Transverse colon (tissue), 4 donors: ENCODE measurements at regions not wholly inside any gene's neighbourhood (a gene's known extent, or its start where the extent isn't known, plus 50 kb on each side); places are given as distances from the start of the nearest gene placed in this dataset.

Experiments used
- DNase-seq: peaks from one replicate; pipeline ENCODE4 v3.0.0-alpha.2; 2019
- H3K27ac ChIP-seq, 4 donors: fragments of 200-600 bp; sonication (generic); 2 replicates each; pipeline ENCODE4 v1.5.1; 2016 to 2018; ENCODE audit warnings: inconsistent platforms in 4 of 4
- H3K27me3 ChIP-seq: fragments of 200-600 bp; sonication (generic); 2 replicates; pipeline ENCODE4 v1.5.1; 2017; ENCODE audit warnings: inconsistent platforms
- H3K36me3 ChIP-seq, 4 donors: fragments of 200-600 bp; sonication (generic); 2 replicates each; pipeline ENCODE4 v1.5.1; 2017 to 2019; ENCODE audit warnings: inconsistent platforms in 4 of 4
- H3K4me1 ChIP-seq, 4 donors: fragments of 200-600 bp; sonication (generic); 2 replicates each; pipeline ENCODE4 v1.5.1; 2017 to 2020; ENCODE audit warnings: inconsistent platforms in 4 of 4
- H3K4me3 ChIP-seq, 4 donors: fragments of 200-600 bp; sonication (generic); 1 replicate in 1 of 4; 2 replicates in 3 of 4; pipeline versions ENCODE4 v1.5.1 to v1.6.1; 2017 to 2019; ENCODE audit warnings: inconsistent platforms in 4 of 4
- H3K9me3 ChIP-seq, 2 donors: fragments of 200-600 bp; sonication (generic); 2 replicates each; pipeline ENCODE4 v1.5.1; 2017 to 2019; ENCODE audit warnings: inconsistent platforms in 2 of 2
- EP300 ChIP-seq: sonication (generic); formaldehyde crosslinking; IDR thresholded peaks from one replicate; pipeline ENCODE4 v1.6.1; 2017; ENCODE audit warnings: antibody characterized with exemption, low read depth
- POLR2A ChIP-seq: fragments of 450-650 bp; IDR thresholded peaks from one replicate; pipeline ENCODE4 v1.6.1; 2016; ENCODE audit warnings: antibody characterized with exemption, mild to moderate bottlenecking, moderate library complexity
- POLR2AphosphoS5 ChIP-seq, 3 donors: sonication (generic); formaldehyde crosslinking; IDR thresholded peaks; one replicate each; pipeline ENCODE4 v1.6.1; 2016; ENCODE audit warnings: antibody characterized with exemption in 3 of 3
- WGBS, 2 donors: methylation state at CpG; one replicate each; pipeline ENCODE4 v1.1.5; 2018; ENCODE audit warnings: low coverage in 1 of 2; 5-methylcytosine and 5-hydroxymethylcytosine counted together
- in situ Hi-C, 4 donors: fragments of 200-750 bp; cut with MboI; loops; one replicate each; pipeline versions ENCODE4 v1.15.0 to v1.15.1; 2017; ENCODE audit warnings: low sequenced_read_pairs in 3 of 4, low pct_ligation_motif_present in 1 of 4, low pct_unique_long_range_greater_than_20kb in 1 of 4
- intact Hi-C: fragments of 100-400 bp; cut with DNase I; formaldehyde crosslinking; loops from one replicate; pipeline ENCODE4 v1.15.1; 2023; ENCODE audit warnings: low total_unique reads
- TF ChIP-seq, protein P1 (sequence below), 5 experiments: fragments of 200-600 bp in 3 of 5; fragments of 450-650 bp in 2 of 5; sonication (generic) in 3 of 5; IDR thresholded peaks; 1 replicate in 2 of 5; 2 replicates in 3 of 5; pipeline ENCODE4 v1.5.1; 2016 to 2017; ENCODE audit warnings: antibody characterized with exemption in 5 of 5, inconsistent platforms in 3 of 5, mild to moderate bottlenecking in 2 of 5, moderate library complexity in 1 of 5

DNA sequence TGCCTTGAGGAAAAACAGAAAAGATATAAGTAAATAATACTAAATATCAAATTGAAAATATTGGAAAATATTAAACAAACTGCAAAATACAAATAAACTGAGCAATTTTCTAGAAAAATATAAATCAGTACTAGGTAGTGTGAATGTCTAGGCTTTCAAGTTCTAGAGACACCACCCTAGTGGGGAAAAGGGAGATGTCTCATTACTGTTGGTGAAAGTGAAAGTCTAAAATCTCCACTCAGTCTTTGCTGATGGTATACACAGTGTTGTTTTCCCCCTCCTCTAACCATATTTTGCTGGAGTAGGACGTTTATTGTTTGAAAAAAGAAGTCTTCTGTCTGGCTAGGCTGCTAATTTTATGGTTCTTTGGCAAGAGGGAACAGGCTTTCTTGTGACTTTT is 1368.9 kb downstream of the OTOL1 start:
- WGBS, 2 donors: 0 to 22% methylated on average over 1 of the region's 1 CpG
- intact Hi-C loops (no loop called here), in situ Hi-C loops (no loop called here)
- TF ChIP-seq EP300: no peak
- no peak for TF ChIP-seq POLR2AphosphoS5 (IDR thresholded peaks at IDR 0.05)
- no peak for TF ChIP-seq POLR2A
- TF ChIP-seq, protein P1, sequence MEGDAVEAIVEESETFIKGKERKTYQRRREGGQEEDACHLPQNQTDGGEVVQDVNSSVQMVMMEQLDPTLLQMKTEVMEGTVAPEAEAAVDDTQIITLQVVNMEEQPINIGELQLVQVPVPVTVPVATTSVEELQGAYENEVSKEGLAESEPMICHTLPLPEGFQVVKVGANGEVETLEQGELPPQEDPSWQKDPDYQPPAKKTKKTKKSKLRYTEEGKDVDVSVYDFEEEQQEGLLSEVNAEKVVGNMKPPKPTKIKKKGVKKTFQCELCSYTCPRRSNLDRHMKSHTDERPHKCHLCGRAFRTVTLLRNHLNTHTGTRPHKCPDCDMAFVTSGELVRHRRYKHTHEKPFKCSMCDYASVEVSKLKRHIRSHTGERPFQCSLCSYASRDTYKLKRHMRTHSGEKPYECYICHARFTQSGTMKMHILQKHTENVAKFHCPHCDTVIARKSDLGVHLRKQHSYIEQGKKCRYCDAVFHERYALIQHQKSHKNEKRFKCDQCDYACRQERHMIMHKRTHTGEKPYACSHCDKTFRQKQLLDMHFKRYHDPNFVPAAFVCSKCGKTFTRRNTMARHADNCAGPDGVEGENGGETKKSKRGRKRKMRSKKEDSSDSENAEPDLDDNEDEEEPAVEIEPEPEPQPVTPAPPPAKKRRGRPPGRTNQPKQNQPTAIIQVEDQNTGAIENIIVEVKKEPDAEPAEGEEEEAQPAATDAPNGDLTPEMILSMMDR (IDR thresholded peaks at IDR 0.05): no peak
- Histone ChIP-seq H3K27me3 (no peaks in the 10 kb centered on the region), H3K9me3 (no peaks in the 10 kb centered on the region), H3K4me1 (no peaks in the 10 kb centered on the region), H3K27ac (no peak overlapping the region), H3K36me3 (no peaks in the 10 kb centered on the region), H3K4me3 (no peak overlapping the region)
- DNase-seq: no peak

DNA sequence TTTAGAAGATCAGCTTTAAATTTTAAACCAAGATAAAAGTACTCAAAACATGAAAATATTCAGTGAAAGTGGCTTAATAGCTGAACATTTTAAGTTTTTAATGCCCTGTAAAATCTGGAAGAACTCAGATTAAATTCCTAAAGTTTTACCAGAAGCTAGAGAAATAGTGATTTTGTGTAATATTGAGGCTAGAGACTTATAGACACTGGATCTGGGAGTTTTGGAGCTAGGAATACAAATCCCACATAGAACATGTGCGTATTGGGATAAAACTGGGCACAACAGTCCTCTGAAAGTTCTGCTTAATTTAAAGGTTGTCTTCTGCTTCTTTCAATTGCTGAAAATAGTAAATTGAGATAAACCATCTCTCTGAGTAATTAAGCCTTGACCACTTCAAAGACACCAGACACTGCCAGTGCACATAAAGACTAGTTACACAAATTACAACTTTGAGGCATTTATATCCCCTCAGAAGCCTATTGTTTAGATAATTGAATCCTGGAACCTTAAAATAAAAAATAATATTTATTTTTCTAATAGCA is 1382.5 kb downstream of the OTOL1 start:
- H3K27me3 ChIP-seq: no peaks in the 10 kb centered on the region
- WGBS, 2 donors: 50 to 80% methylated on average over 1 of the region's 1 CpG
- no peak for TF ChIP-seq EP300
- peak in 1 of 3 donors; percentile 12 for TF ChIP-seq POLR2AphosphoS5 (IDR thresholded peaks at IDR 0.05)

DNA sequence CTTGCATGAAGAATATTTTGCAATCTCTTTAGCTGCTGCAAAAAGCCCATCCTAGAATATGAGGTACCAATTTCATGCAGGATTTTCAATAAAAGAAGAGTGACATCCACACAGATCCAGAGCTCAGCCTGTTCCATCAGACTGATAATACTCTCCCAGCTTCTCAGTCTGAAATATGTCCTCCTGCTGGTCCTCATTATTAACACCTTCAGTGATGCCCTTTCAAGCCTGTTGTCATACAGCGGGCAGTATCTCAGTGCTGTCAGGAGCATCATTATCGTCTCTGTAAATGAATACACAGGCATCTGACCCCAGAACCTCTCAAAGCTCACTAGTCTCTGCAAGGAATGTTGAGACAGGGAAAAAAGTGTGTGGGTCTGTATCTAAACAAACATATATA is 1387.8 kb downstream of the OTOL1 start:
- Histone ChIP-seq H3K27ac (no peak overlapping the region), H3K4me3 (no peak overlapping the region), H3K36me3 (no peaks in the 10 kb centered on the region), H3K27me3 (no peaks in the 10 kb centered on the region), H3K9me3 (no peaks in the 10 kb centered on the region), H3K4me1 (no peaks in the 10 kb centered on the region)
- TF ChIP-seq, protein P1 (IDR thresholded peaks at IDR 0.05): no peak
- TF ChIP-seq POLR2A (no peak), EP300 (no peak), POLR2AphosphoS5 (IDR thresholded peaks at IDR 0.05) (no peak)
- in situ Hi-C loops (no loop called here), intact Hi-C loops (no loop called here)
- no peak for DNase-seq
- WGBS, 2 donors: 80 to 94% methylated on average over 2 of the region's 2 CpGs

More for the DNA sequence above, 1382.5 kb downstream of the OTOL1 start:
- Histone ChIP-seq H3K4me1 (no peaks in the 10 kb centered on the region), H3K36me3 (no peaks in the 10 kb centered on the region), H3K9me3 (no peaks in the 10 kb centered on the region), H3K4me3 (no peak overlapping the region), H3K27ac (no peak overlapping the region)
- intact Hi-C loops (no loop called here), in situ Hi-C loops (no loop called here)
- no peak for DNase-seq

DNA sequence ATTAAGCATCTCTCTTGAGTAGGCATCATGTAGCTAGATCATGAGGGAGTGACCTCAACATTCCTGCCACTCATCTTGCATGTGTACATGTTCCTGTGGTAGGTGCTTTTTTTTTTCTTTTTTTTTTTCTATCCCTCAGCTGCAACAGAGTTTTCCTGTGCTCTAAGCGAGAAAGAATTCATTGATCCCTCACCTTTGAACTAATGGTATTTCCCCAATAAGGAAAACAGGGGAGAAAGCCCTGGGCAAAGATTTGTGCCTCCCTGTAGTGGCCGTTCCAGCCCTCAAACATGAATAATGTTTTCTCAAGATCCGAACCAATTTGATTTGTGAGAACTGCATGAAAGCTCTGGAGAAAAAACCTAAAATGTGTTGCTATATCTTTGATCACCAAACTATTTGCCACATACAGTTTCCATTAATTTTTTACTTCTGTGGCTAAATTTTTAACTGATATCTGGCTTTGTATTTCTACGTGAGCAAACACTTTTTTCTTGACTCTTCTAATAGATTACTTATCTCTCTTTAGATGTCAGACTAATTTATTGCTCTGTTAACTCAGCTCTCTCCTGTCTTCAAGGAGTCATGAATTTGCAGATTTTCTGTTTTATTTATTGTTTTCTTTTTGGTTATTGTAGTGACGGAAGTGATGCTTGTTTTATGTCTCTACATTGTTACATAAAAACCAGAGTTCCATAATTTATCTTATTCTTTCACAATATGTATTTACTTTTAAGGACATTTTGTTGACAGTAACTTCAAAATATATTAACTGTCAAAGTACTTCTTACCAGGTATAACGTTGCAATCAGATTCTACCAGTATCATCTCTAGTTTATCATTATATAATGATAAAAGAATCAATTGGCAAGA is 1396.5 kb downstream of the OTOL1 start:
- no peak for DNase-seq
- Histone ChIP-seq H3K36me3 (no peaks in the 10 kb centered on the region), H3K4me3 (no peak overlapping the region), H3K27me3 (no peaks in the 10 kb centered on the region), H3K9me3 (no peaks in the 10 kb centered on the region), H3K4me1 (no peaks in the 10 kb centered on the region), H3K27ac (no peak overlapping the region)
- intact Hi-C loops: no loop called here
- 52 to 62% methylated on average over 6 of the region's 6 CpGs for WGBS, 2 donors
- in situ Hi-C loops: no loop called here
- no peak for TF ChIP-seq EP300
- TF ChIP-seq, protein P1 (IDR thresholded peaks at IDR 0.05): no peak
